Muscle layer of colon (tissue), 2 donors: ENCODE measurements at regions not wholly inside any gene's neighbourhood (a gene's known extent, or its start where the extent isn't known, plus 50 kb on each side); places are given as distances from the start of the nearest gene placed in this dataset.
A peak's percentile ranks its signal among the peaks of the same experiment; 100 is the strongest.

Experiments
- H3K27ac ChIP-seq: one replicate; pipeline ENCODE4 v1.7.0; 2013; ENCODE audit warnings: low read depth, mild to moderate bottlenecking, low read length, moderate library complexity
- H3K27me3 ChIP-seq, 2 donors: one replicate each; pipeline ENCODE4 v1.7.0; 2013; ENCODE audit warnings: low read length in 2 of 2, mild to moderate bottlenecking in 2 of 2; ENCODE audit not compliant: insufficient read depth in 2 of 2, control insufficient read depth in 1 of 2
- H3K36me3 ChIP-seq: one replicate; pipeline ENCODE4 v1.7.0; 2013; ENCODE audit warnings: mild to moderate bottlenecking, low read length; ENCODE audit not compliant: insufficient read depth
- H3K4me1 ChIP-seq: one replicate; pipeline ENCODE4 v1.7.0; 2013; ENCODE audit warnings: mild to moderate bottlenecking, low read length; ENCODE audit not compliant: insufficient read depth
- H3K4me3 ChIP-seq, 2 donors: one replicate each; pipeline ENCODE4 v1.7.0; 2013; ENCODE audit warnings: low read length in 2 of 2, low read depth in 1 of 2, mild to moderate bottlenecking in 1 of 2, moderate library complexity in 1 of 2
- H3K9ac ChIP-seq: one replicate; pipeline ENCODE4 v1.7.0; 2013; ENCODE audit warnings: low read length
- H3K9me3 ChIP-seq: one replicate; pipeline ENCODE4 v1.7.0; 2013; ENCODE audit warnings: mild to moderate bottlenecking, low read length
- donor health status: abdominal sarcoma.
- donor health status: Adenocarcinoma of cecum.

- H3K36me3 ChIP-seq: no peaks in the 10 kb centered on the region
- H3K9me3 ChIP-seq: no peaks in the 10 kb centered on the region
- H3K27me3 ChIP-seq: no peaks in the 10 kb centered on the region
- peak overlapping the region; percentile 89 for H3K9ac ChIP-seq
- H3K4me1 ChIP-seq: peaks cover 22% of the 10 kb centered on the region
- peak overlapping the region; percentile 0 to 54 for H3K4me3 ChIP-seq
- peak overlapping the region; percentile 95 for H3K27ac ChIP-seq
Measured at GRCh38 chr16:86199871-86200695, 301.1 kb downstream of the IRF8 start.

- H3K4me3 ChIP-seq: peak overlapping the region in 1 of 2 donors; percentile 22
- peaks cover 22% of the 10 kb centered on the region for H3K4me1 ChIP-seq
- H3K27me3 ChIP-seq: no peaks in the 10 kb centered on the region
- no peaks in the 10 kb centered on the region for H3K9me3 ChIP-seq
- H3K36me3 ChIP-seq: no peaks in the 10 kb centered on the region
- H3K9ac ChIP-seq: peak overlapping the region; percentile 69
- H3K27ac ChIP-seq: peak overlapping the region; percentile 80
Measured at GRCh38 chr16:86200722-86201121, 301.8 kb downstream of the IRF8 start.

- Histone ChIP-seq H3K27ac (peak overlapping the region; percentile 84), H3K36me3 (no peaks in the 10 kb centered on the region), H3K27me3 (no peaks in the 10 kb centered on the region), H3K4me1 (peaks cover 22% of the 10 kb centered on the region), H3K4me3 (no peak overlapping the region), H3K9ac (peak overlapping the region; percentile 69), H3K9me3 (no peaks in the 10 kb centered on the region)
Measured at GRCh38 chr16:86201746-86202145, 302.8 kb downstream of the IRF8 start.

- H3K36me3 ChIP-seq: no peaks in the 10 kb centered on the region
- H3K27ac ChIP-seq: peak overlapping the region; percentile 84
- no peaks in the 10 kb centered on the region for H3K9me3 ChIP-seq
- H3K4me3 ChIP-seq: no peak overlapping the region
- H3K27me3 ChIP-seq: no peaks in the 10 kb centered on the region
- H3K4me1 ChIP-seq: peaks cover 22% of the 10 kb centered on the region
- H3K9ac ChIP-seq: peak overlapping the region; percentile 24
Measured at GRCh38 chr16:86202267-86202666, 303.3 kb downstream of the IRF8 start.

- Histone ChIP-seq H3K4me3 (no peak overlapping the region), H3K27ac (peak overlapping the region; percentile 33), H3K36me3 (no peaks in the 10 kb centered on the region), H3K9me3 (no peaks in the 10 kb centered on the region), H3K4me1 (peaks cover 22% of the 10 kb centered on the region), H3K27me3 (no peaks in the 10 kb centered on the region), H3K9ac (peak overlapping the region; percentile 24)
Measured at GRCh38 chr16:86202760-86203426, 303.9 kb downstream of the IRF8 start.

- H3K9ac ChIP-seq: no peak overlapping the region
- peaks cover 20% of the 10 kb centered on the region for H3K4me1 ChIP-seq
- no peaks in the 10 kb centered on the region for H3K36me3 ChIP-seq
- no peaks in the 10 kb centered on the region for H3K27me3 ChIP-seq
- no peaks in the 10 kb centered on the region for H3K9me3 ChIP-seq
- no peak overlapping the region for H3K27ac ChIP-seq
- no peak overlapping the region for H3K4me3 ChIP-seq
Measured at GRCh38 chr16:86203557-86204275, 304.8 kb downstream of the IRF8 start.

- Histone ChIP-seq H3K27ac (no peak overlapping the region), H3K9ac (no peak overlapping the region), H3K9me3 (no peaks in the 10 kb centered on the region), H3K4me1 (peaks cover 14% of the 10 kb centered on the region), H3K36me3 (no peaks in the 10 kb centered on the region), H3K4me3 (no peak overlapping the region), H3K27me3 (no peaks in the 10 kb centered on the region)
Measured at GRCh38 chr16:86205521-86206245, 304.6 kb upstream of the FOXF1 start.

GRCh38 chr16:86207350-86207749 is 303.0 kb upstream of the FOXF1 start:
- Histone ChIP-seq H3K27ac (no peak overlapping the region), H3K4me3 (no peak overlapping the region), H3K4me1 (no peaks in the 10 kb centered on the region), H3K9me3 (no peaks in the 10 kb centered on the region), H3K9ac (no peak overlapping the region), H3K36me3 (no peaks in the 10 kb centered on the region), H3K27me3 (no peaks in the 10 kb centered on the region)

- H3K9ac ChIP-seq: no peak overlapping the region
- H3K4me1 ChIP-seq: peaks cover 6% of the 10 kb centered on the region
- no peak overlapping the region for H3K4me3 ChIP-seq
- no peak overlapping the region for H3K27ac ChIP-seq
- no peaks in the 10 kb centered on the region for H3K9me3 ChIP-seq
- H3K27me3 ChIP-seq: no peaks in the 10 kb centered on the region
- H3K36me3 ChIP-seq: no peaks in the 10 kb centered on the region
Measured at GRCh38 chr16:86209202-86209601, 301.1 kb upstream of the FOXF1 start.

GRCh38 chr16:86210403-86211193 is 299.7 kb upstream of the FOXF1 start:
- H3K4me1 ChIP-seq: peaks cover 6% of the 10 kb centered on the region
- no peaks in the 10 kb centered on the region for H3K27me3 ChIP-seq
- no peaks in the 10 kb centered on the region for H3K9me3 ChIP-seq
- no peak overlapping the region for H3K4me3 ChIP-seq
- no peak overlapping the region for H3K27ac ChIP-seq
- no peak overlapping the region for H3K9ac ChIP-seq
- H3K36me3 ChIP-seq: no peaks in the 10 kb centered on the region
